Activated T-cell treated with anti-CD3 and anti-CD28 coated beads, Interleukin-2, amount 50 U/mL, for 24 hours (primary cell): ENCODE measurements at regions not wholly inside any gene's neighbourhood (a gene's known extent, or its start where the extent isn't known, plus 50 kb on each side); places are given as distances from the start of the nearest gene placed in this dataset.
"Not testable (repeated sequence)": the region's sequence is repeated elsewhere in the genome, so short reads cannot be mapped to it uniquely, and the experiment has no call there.

ENCODE experiments used
- DNase-seq: peaks from one replicate; pipeline ENCODE4 v3.0.0-alpha.2; 2020
- H3K27ac Mint-ChIP-seq: 2 replicates; pipeline ENCODE4 v1.8.0; 2020; ENCODE audit warnings: mild to moderate bottlenecking, mixed read lengths
- H3K27me3 Mint-ChIP-seq: 2 replicates; pipeline ENCODE4 v1.8.0; 2020; ENCODE audit warnings: mixed read lengths
- H3K36me3 Mint-ChIP-seq: 2 replicates; pipeline ENCODE4 v1.8.0; 2020; ENCODE audit warnings: low read depth, mixed read lengths
- H3K4me1 Mint-ChIP-seq: 2 replicates; pipeline ENCODE4 v1.8.0; 2020; ENCODE audit warnings: low read depth, mixed read lengths
- H3K4me3 Mint-ChIP-seq: 2 replicates; pipeline ENCODE4 v1.8.0; 2020; ENCODE audit warnings: mild to moderate bottlenecking, moderate library complexity, mixed read lengths
- H3K9me3 Mint-ChIP-seq: 2 replicates; pipeline ENCODE4 v1.8.0; 2020; ENCODE audit warnings: mixed read lengths

GRCh38 chr2:194054313-194054712, 1602.7 kb upstream of the SLC39A10 start:
- DNase-seq: no peak
- no peak overlapping the region for H3K4me3 Mint-ChIP-seq
- H3K4me1 Mint-ChIP-seq: no peaks in the 10 kb centered on the region
- no peaks in the 10 kb centered on the region for H3K27me3 Mint-ChIP-seq
- no peak overlapping the region for H3K27ac Mint-ChIP-seq
- no peaks in the 10 kb centered on the region for H3K36me3 Mint-ChIP-seq
- no peaks in the 10 kb centered on the region for H3K9me3 Mint-ChIP-seq

- Mint-ChIP-seq H3K9me3 (no peaks in the 10 kb centered on the region), H3K4me3 (no peak overlapping the region), H3K27ac (no peak overlapping the region), H3K27me3 (no peaks in the 10 kb centered on the region), H3K36me3 (no peaks in the 10 kb centered on the region), H3K4me1 (no peaks in the 10 kb centered on the region)
- DNase-seq: no peak
Observed at GRCh38 chr2:194044321-194044720, 1612.7 kb upstream of the SLC39A10 start.

- H3K4me3 Mint-ChIP-seq, H3K9me3 Mint-ChIP-seq, DNase-seq, H3K27me3 Mint-ChIP-seq, H3K4me1 Mint-ChIP-seq, H3K27ac Mint-ChIP-seq, H3K36me3 Mint-ChIP-seq: not testable (repeated sequence)
Observed at GRCh38 chr2:194021130-194021529, 1635.9 kb upstream of the SLC39A10 start.

- H3K4me1 Mint-ChIP-seq: no peaks in the 10 kb centered on the region
- peaks cover 2% of the 10 kb centered on the region for H3K9me3 Mint-ChIP-seq
- no peaks in the 10 kb centered on the region for H3K36me3 Mint-ChIP-seq
- no peak overlapping the region for H3K27ac Mint-ChIP-seq
- H3K4me3 Mint-ChIP-seq: no peak overlapping the region
- no peaks in the 10 kb centered on the region for H3K27me3 Mint-ChIP-seq
- DNase-seq: no peak
Observed at GRCh38 chr2:194020155-194020554, 1636.9 kb upstream of the SLC39A10 start.

- H3K4me3 Mint-ChIP-seq: no peak overlapping the region
- no peak for DNase-seq
- H3K36me3 Mint-ChIP-seq: no peaks in the 10 kb centered on the region
- H3K27me3 Mint-ChIP-seq: no peaks in the 10 kb centered on the region
- H3K4me1 Mint-ChIP-seq: no peaks in the 10 kb centered on the region
- no peak overlapping the region for H3K27ac Mint-ChIP-seq
- H3K9me3 Mint-ChIP-seq: peaks cover 4% of the 10 kb centered on the region
Observed at GRCh38 chr2:194015751-194016150, 1641.3 kb upstream of the SLC39A10 start.

- H3K27me3 Mint-ChIP-seq: no peaks in the 10 kb centered on the region
- no peak overlapping the region for H3K27ac Mint-ChIP-seq
- no peak overlapping the region for H3K4me3 Mint-ChIP-seq
- H3K9me3 Mint-ChIP-seq: peaks cover 4% of the 10 kb centered on the region
- no peak for DNase-seq
- no peaks in the 10 kb centered on the region for H3K36me3 Mint-ChIP-seq
- no peaks in the 10 kb centered on the region for H3K4me1 Mint-ChIP-seq
Observed at GRCh38 chr2:194014639-194015038, 1642.4 kb upstream of the SLC39A10 start.

- Mint-ChIP-seq H3K9me3 (peaks cover 9% of the 10 kb centered on the region), H3K27ac (no peak overlapping the region), H3K4me3 (no peak overlapping the region), H3K36me3 (no peaks in the 10 kb centered on the region), H3K27me3 (no peaks in the 10 kb centered on the region), H3K4me1 (no peaks in the 10 kb centered on the region)
- no peak for DNase-seq
Observed at GRCh38 chr2:194004590-194005206, 1652.3 kb upstream of the SLC39A10 start.

GRCh38 chr2:194003911-194004310, 1653.1 kb upstream of the SLC39A10 start:
- H3K9me3 Mint-ChIP-seq: peaks cover 6% of the 10 kb centered on the region
- H3K36me3 Mint-ChIP-seq: no peaks in the 10 kb centered on the region
- no peak overlapping the region for H3K27ac Mint-ChIP-seq
- no peaks in the 10 kb centered on the region for H3K4me1 Mint-ChIP-seq
- no peaks in the 10 kb centered on the region for H3K27me3 Mint-ChIP-seq
- DNase-seq: no peak
- H3K4me3 Mint-ChIP-seq: no peak overlapping the region

- no peak overlapping the region for H3K27ac Mint-ChIP-seq
- no peaks in the 10 kb centered on the region for H3K36me3 Mint-ChIP-seq
- no peaks in the 10 kb centered on the region for H3K27me3 Mint-ChIP-seq
- peaks cover 4% of the 10 kb centered on the region for H3K9me3 Mint-ChIP-seq
- H3K4me1 Mint-ChIP-seq: no peaks in the 10 kb centered on the region
- H3K4me3 Mint-ChIP-seq: no peak overlapping the region
- no peak for DNase-seq
Observed at GRCh38 chr2:194002699-194003368, 1654.2 kb upstream of the SLC39A10 start.

GRCh38 chr2:193990868-193991267, 1666.2 kb upstream of the SLC39A10 start:
- Mint-ChIP-seq H3K4me1 (no peaks in the 10 kb centered on the region), H3K27me3 (no peaks in the 10 kb centered on the region), H3K9me3 (no peaks in the 10 kb centered on the region), H3K36me3 (no peaks in the 10 kb centered on the region), H3K27ac (no peak overlapping the region), H3K4me3 (no peak overlapping the region)
- no peak for DNase-seq

- H3K27ac Mint-ChIP-seq: no peak overlapping the region
- DNase-seq: no peak
- no peaks in the 10 kb centered on the region for H3K36me3 Mint-ChIP-seq
- no peak overlapping the region for H3K4me3 Mint-ChIP-seq
- H3K27me3 Mint-ChIP-seq: no peaks in the 10 kb centered on the region
- no peaks in the 10 kb centered on the region for H3K4me1 Mint-ChIP-seq
- no peaks in the 10 kb centered on the region for H3K9me3 Mint-ChIP-seq
Observed at GRCh38 chr2:193989645-193990044, 1667.4 kb upstream of the SLC39A10 start.

GRCh38 chr2:193988784-193989183, 1668.2 kb upstream of the SLC39A10 start:
- H3K9me3 Mint-ChIP-seq: no peaks in the 10 kb centered on the region
- H3K4me3 Mint-ChIP-seq: no peak overlapping the region

GRCh38 chr2:193985272-193985671, 1671.8 kb upstream of the SLC39A10 start:
- DNase-seq: no peak
- Mint-ChIP-seq H3K9me3 (no peaks in the 10 kb centered on the region), H3K27me3 (no peaks in the 10 kb centered on the region), H3K4me3 (no peak overlapping the region), H3K27ac (no peak overlapping the region), H3K4me1 (no peaks in the 10 kb centered on the region), H3K36me3 (no peaks in the 10 kb centered on the region)

More at GRCh38 chr2:193988784-193989183, 1668.2 kb upstream of the SLC39A10 start:
- Mint-ChIP-seq H3K27ac (no peak overlapping the region), H3K4me1 (no peaks in the 10 kb centered on the region), H3K36me3 (no peaks in the 10 kb centered on the region), H3K27me3 (no peaks in the 10 kb centered on the region)
- no peak for DNase-seq

- H3K4me3 Mint-ChIP-seq: no peak overlapping the region
- H3K27ac Mint-ChIP-seq: no peak overlapping the region
- H3K27me3 Mint-ChIP-seq: no peaks in the 10 kb centered on the region
- DNase-seq: no peak
- no peaks in the 10 kb centered on the region for H3K4me1 Mint-ChIP-seq
- peaks cover 5% of the 10 kb centered on the region for H3K9me3 Mint-ChIP-seq
- no peaks in the 10 kb centered on the region for H3K36me3 Mint-ChIP-seq
Observed at GRCh38 chr2:193980599-193980998, 1676.4 kb upstream of the SLC39A10 start.

GRCh38 chr2:193973781-193974180, 1683.2 kb upstream of the SLC39A10 start:
- Mint-ChIP-seq H3K36me3 (no peaks in the 10 kb centered on the region), H3K27me3 (no peaks in the 10 kb centered on the region), H3K4me1 (no peaks in the 10 kb centered on the region), H3K9me3 (peaks cover 5% of the 10 kb centered on the region), H3K27ac (no peak overlapping the region), H3K4me3 (no peak overlapping the region)
- no peak for DNase-seq
